SK-N-SH (cell line): ENCODE measurements at regions not wholly inside any gene's neighbourhood (a gene's known extent, or its start where the extent isn't known, plus 50 kb on each side); places are given as distances from the start of the nearest gene placed in this dataset.

Experiments used
- CTCF ChIA-PET: fragments of 300-600, 350-600 bp; formaldehyde crosslinking; extraction: SDS; loops from one replicate; lab custom pipeline; 2021; lab: Yijun Ruan, JAX
- POLR2A ChIA-PET: fragments of 350-600 bp; sonication (Branson Sonifier 250); formaldehyde crosslinking; extraction: SDS; loops from one replicate; lab custom pipeline; 2020; ENCODE audit warnings: antibody characterized with exemption, inconsistent platforms; lab: Yijun Ruan, JAX
- DNase-seq: peaks from one replicate; pipeline ENCODE4 v3.0.0; 2012
- H2AFZ ChIP-seq: fragments of 200-600 bp; sonication (generic); 2 replicates; pipeline ENCODE4 v1.8.1; 2016; ENCODE audit warnings: antibody characterized with exemption, mild to moderate bottlenecking, low read depth
- H3F3A ChIP-seq: fragments of 200-600 bp; sonication (generic); replicated peaks from 2 replicates; pipeline ENCODE3; 2016; ENCODE audit warnings: antibody characterized with exemption, mild to moderate bottlenecking; ENCODE audit not compliant: insufficient read depth
- H3K27ac ChIP-seq, 2 experiments: fragments of 200-500 bp in 1 of 2; fragments of 200-600 bp in 1 of 2; sonication (Bioruptor generic) in 1 of 2; sonication (generic), shearing (Covaris generic) in 1 of 2; 2 replicates each; pipeline versions ENCODE4 v1.5.1 to v1.6.1; 2014 to 2016; ENCODE audit warnings: low read depth in 2 of 2, inconsistent platforms in 1 of 2, low read length in 1 of 2, mild to moderate bottlenecking in 1 of 2, mixed read lengths in 1 of 2
- H3K27me3 ChIP-seq: fragments of 200-600 bp; sonication (generic), shearing (Covaris generic); 2 replicates; pipeline ENCODE4 v1.6.1; 2016; ENCODE audit warnings: mixed run types; ENCODE audit not compliant: insufficient read depth
- H3K36me3 ChIP-seq, 2 experiments: fragments of 200-500 bp in 1 of 2; fragments of 200-600 bp in 1 of 2; sonication (Bioruptor generic) in 1 of 2; sonication (generic) in 1 of 2; replicated peaks in 1 of 2; 2 replicates each; pipeline versions ENCODE3 to v1.5.1; 2014 to 2016; ENCODE audit warnings: low read length in 1 of 2, mild to moderate bottlenecking in 1 of 2; ENCODE audit not compliant: insufficient read depth in 2 of 2, control insufficient read depth in 1 of 2
- H3K4me1 ChIP-seq, 2 experiments: fragments of 200-500 bp in 1 of 2; fragments of 200-600 bp in 1 of 2; sonication (Bioruptor generic) in 1 of 2; sonication (generic), shearing (Covaris generic) in 1 of 2; 2 replicates each; pipeline versions ENCODE4 v1.5.1 to v1.6.1; 2014 to 2016; ENCODE audit warnings: low read depth in 1 of 2, low read length in 1 of 2, mixed run types in 1 of 2; ENCODE audit not compliant: insufficient read depth in 2 of 2, control insufficient read depth in 1 of 2
- H3K4me2 ChIP-seq: fragments of 200-600 bp; sonication (generic), shearing (Covaris generic); 2 replicates; pipeline ENCODE4 v1.6.1; 2017; ENCODE audit warnings: mixed run types
- H3K4me3 ChIP-seq, 2 experiments: fragments of 200-500 bp in 1 of 2; fragments of 200-600 bp in 1 of 2; sonication (Bioruptor generic) in 1 of 2; sonication (generic), shearing (Covaris generic) in 1 of 2; 2 replicates each; pipeline versions ENCODE4 v1.5.1 to v1.8.1; 2014 to 2016; ENCODE audit warnings: low read depth in 2 of 2, inconsistent platforms in 1 of 2, low read length in 1 of 2, mild to moderate bottlenecking in 1 of 2, mixed read lengths in 1 of 2, moderate library complexity in 1 of 2
- H3K79me2 ChIP-seq: fragments of 200-600 bp; sonication (generic); 2 replicates; pipeline ENCODE4 v1.8.1; 2017; ENCODE audit warnings: mild to moderate bottlenecking; ENCODE audit not compliant: insufficient read depth
- H3K9ac ChIP-seq: fragments of 200-600 bp; sonication (generic); 2 replicates; pipeline ENCODE4 v1.6.1; 2017; ENCODE audit warnings: mixed run types
- H3K9me2 ChIP-seq: fragments of 200-600 bp; sonication (generic); 2 replicates; pipeline ENCODE4 v1.6.1; 2017; ENCODE audit warnings: mixed run types
- H3K9me3 ChIP-seq: fragments of 200-600 bp; sonication (generic); 2 replicates; pipeline ENCODE4 v1.6.1; 2017; ENCODE audit warnings: mixed run types, mild to moderate bottlenecking, moderate library complexity
- H4K20me1 ChIP-seq: fragments of 200-600 bp; sonication (generic); 2 replicates; pipeline ENCODE4 v1.6.1; 2017; ENCODE audit warnings: mild to moderate bottlenecking, mixed run types; ENCODE audit not compliant: insufficient read depth
- CTCF ChIP-seq: fragments of 200-600 bp; sonication (generic); IDR thresholded peaks from 2 replicates; pipeline ENCODE4 v1.6.1; 2017; ENCODE audit warnings: antibody characterized with exemption, mild to moderate bottlenecking, moderate library complexity
- ELF1 ChIP-seq: IDR thresholded peaks from 2 replicates; pipeline ENCODE4 v1.4.0; 2012
- FOXM1 ChIP-seq: IDR thresholded peaks from 2 replicates; pipeline ENCODE4 v1.4.0; 2012; ENCODE audit warnings: low read depth, mild to moderate bottlenecking
- JUND ChIP-seq: IDR thresholded peaks from 2 replicates; pipeline ENCODE4 v1.4.0; 2012
- NFIC ChIP-seq: IDR thresholded peaks from 2 replicates; pipeline ENCODE4 v1.4.0; 2012; ENCODE audit warnings: borderline replicate concordance
- NRF1 ChIP-seq: IDR thresholded peaks from 2 replicates; pipeline ENCODE4 v1.6.1; 2012; ENCODE audit warnings: low read depth, mild to moderate bottlenecking, low read length
- PBX3 ChIP-seq: IDR thresholded peaks from 2 replicates; pipeline ENCODE4; 2012
- POLR2AphosphoS5 ChIP-seq: IDR thresholded peaks from 2 replicates; pipeline ENCODE4 v1.6.1; 2012; ENCODE audit warnings: low read depth, low read length
- RAD21 ChIP-seq: IDR thresholded peaks from 2 replicates; pipeline ENCODE4 v1.6.1; 2012; ENCODE audit warnings: mild to moderate bottlenecking, low read length
- RCOR1 ChIP-seq: fragments of 150-350 bp; IDR thresholded peaks from 2 replicates; pipeline ENCODE4 v1.6.1; 2017; ENCODE audit warnings: antibody characterized with exemption, low read length
- SMC3 ChIP-seq: IDR thresholded peaks from 2 replicates; pipeline ENCODE4 v1.6.1; 2012; ENCODE audit warnings: low read depth, low read length, improper control_type of control experiment
- TAF1 ChIP-seq: IDR thresholded peaks from 2 replicates; pipeline ENCODE4 v1.6.1; 2012; ENCODE audit warnings: low read depth, mild to moderate bottlenecking, low read length, moderate library complexity, borderline replicate concordance
- TEAD4 ChIP-seq: IDR thresholded peaks from 2 replicates; pipeline ENCODE4 v1.4.0; 2012; ENCODE audit warnings: mild to moderate bottlenecking, borderline replicate concordance; ENCODE audit not compliant: insufficient read depth
- USF2 ChIP-seq: fragments of 150-350 bp; IDR thresholded peaks from 2 replicates; pipeline ENCODE4 v1.6.1; 2017; ENCODE audit warnings: antibody characterized with exemption, low read length, low read depth, borderline replicate concordance
- YY1 ChIP-seq: IDR thresholded peaks from 2 replicates; pipeline ENCODE4 v1.4.0; 2012; ENCODE audit warnings: low read depth, mild to moderate bottlenecking
- whole genome bisulfite sequencing: methylation state at CpG from one replicate; pipeline ENCODE4 v1.1.6; 2017; ENCODE audit warnings: low lambda C conversion rate; 5-methylcytosine and 5-hydroxymethylcytosine counted together
- TF ChIP-seq, protein P1 (sequence below): IDR thresholded peaks from 2 replicates; pipeline ENCODE4 v1.4.0; 2012; ENCODE audit warnings: low read depth
- TF ChIP-seq, protein P2 (sequence below): IDR thresholded peaks from 2 replicates; pipeline ENCODE4 v1.4.0; 2012; ENCODE audit warnings: low read depth, borderline replicate concordance

GRCh38 chr17:72338847-72339790 is 218.3 kb downstream of the SOX9 start (continued):
- TF ChIP-seq USF2 (no peak), FOXM1 (peak; percentile 76; the same call in 1 of the 2 replicates), NRF1 (no peak), POLR2AphosphoS5 (peak; percentile 58), RAD21 (no peak; the same call in 1 of the 2 replicates), TEAD4 (peak; percentile 93), SMC3 (peak; percentile 1; the same call in 1 of the 2 replicates), CTCF (peak; percentile 20; the same call in 1 of the 2 replicates), JUND (peak; percentile 89), YY1 (peak; percentile 50; the same call in 1 of the 2 replicates)
- TF ChIP-seq, protein P1, sequence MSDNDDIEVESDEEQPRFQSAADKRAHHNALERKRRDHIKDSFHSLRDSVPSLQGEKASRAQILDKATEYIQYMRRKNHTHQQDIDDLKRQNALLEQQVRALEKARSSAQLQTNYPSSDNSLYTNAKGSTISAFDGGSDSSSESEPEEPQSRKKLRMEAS = no peak; the same call in 1 of the 2 replicates

- no peaks in the 10 kb centered on the region for H3K36me3 ChIP-seq
- H2AFZ ChIP-seq = no peak overlapping the region
- H3K79me2 ChIP-seq = no peaks in the 10 kb centered on the region
- POLR2A ChIA-PET = no interaction called here
- H3K9me3 ChIP-seq = no peaks in the 10 kb centered on the region
- CTCF ChIA-PET = interaction anchor here (0.9 to 1.3 kb wide), 3 partner anchors 16 to 220 kb away, joined by 3 to 4 read pairs (median 3); partner anchors contain the start of gene SOX9
- peaks cover 29% of the 10 kb centered on the region for H3F3A ChIP-seq
- no peak overlapping the region for H3K9ac ChIP-seq
- H4K20me1 ChIP-seq = no peaks in the 10 kb centered on the region
- peaks cover 21 to 32% of the 10 kb centered on the region in 2 experiments for H3K4me1 ChIP-seq
- WGBS = 96% methylated on average over 6 of the region's 6 CpGs
- H3K4me2 ChIP-seq = no peak overlapping the region
- no peak overlapping the region for H3K4me3 ChIP-seq
- no peaks in the 10 kb centered on the region for H3K9me2 ChIP-seq
- DNase-seq = no peak
- no peak overlapping the region for H3K27ac ChIP-seq
- TF ChIP-seq USF2 = no peak
- TF ChIP-seq TAF1 = no peak
- no peak for TF ChIP-seq ELF1
- no peak for TF ChIP-seq RCOR1
- TF ChIP-seq PBX3 = no peak
- no peak for TF ChIP-seq NRF1
- TF ChIP-seq FOXM1 = no peak
- TF ChIP-seq NFIC = no peak
- TF ChIP-seq, protein P2, sequence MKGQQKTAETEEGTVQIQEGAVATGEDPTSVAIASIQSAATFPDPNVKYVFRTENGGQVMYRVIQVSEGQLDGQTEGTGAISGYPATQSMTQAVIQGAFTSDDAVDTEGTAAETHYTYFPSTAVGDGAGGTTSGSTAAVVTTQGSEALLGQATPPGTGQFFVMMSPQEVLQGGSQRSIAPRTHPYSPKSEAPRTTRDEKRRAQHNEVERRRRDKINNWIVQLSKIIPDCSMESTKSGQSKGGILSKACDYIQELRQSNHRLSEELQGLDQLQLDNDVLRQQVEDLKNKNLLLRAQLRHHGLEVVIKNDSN = no peak
- TF ChIP-seq POLR2AphosphoS5 = no peak
- no peaks in the 10 kb centered on the region for H3K27me3 ChIP-seq
These were observed 220.0 kb downstream of the SOX9 start for GRCh38 chr17:72340836-72341235.
